GM21576 (cell line): ENCODE measurements at regions not wholly inside any gene's neighbourhood (a gene's known extent, or its start where the extent isn't known, plus 50 kb on each side); places are given as distances from the start of the nearest gene placed in this dataset.
"Not testable (repeated sequence)": the region's sequence is repeated elsewhere in the genome, so short reads cannot be mapped to it uniquely, and the experiment has no call there.

Experiments used
- ATAC-seq: cut with Tn5 transposase; IDR thresholded peaks from one replicate; pipeline ENCODE4 v1.9.1; 2021; ENCODE audit warnings: mild to moderate bottlenecking, moderate library complexity; ENCODE audit not compliant: unreplicated experiment

- ATAC-seq, result no peak
Measured at GRCh38 chr10:36766940-36767339, 358.5 kb upstream of the ANKRD30A start.

DNA sequence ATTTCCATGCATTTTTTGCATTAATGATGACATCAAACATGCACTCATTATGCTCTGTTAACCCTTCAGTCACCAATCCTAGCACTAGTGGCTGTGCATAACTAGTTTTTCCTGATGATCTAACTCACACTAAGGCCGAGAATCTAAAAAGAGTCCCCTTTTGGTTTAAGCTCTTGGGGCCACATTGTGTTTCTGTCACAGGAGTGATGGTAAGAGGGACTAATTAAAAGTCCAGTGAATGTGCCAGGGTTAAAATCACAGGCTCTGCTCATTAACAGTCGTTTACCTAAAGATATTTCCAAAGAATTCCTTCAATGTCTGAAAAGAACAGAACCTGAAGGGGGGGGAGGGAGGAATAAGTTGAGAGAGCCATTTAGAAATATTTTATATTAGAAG is 359.0 kb upstream of the ANKRD30A start:
- no peak for ATAC-seq

DNA sequence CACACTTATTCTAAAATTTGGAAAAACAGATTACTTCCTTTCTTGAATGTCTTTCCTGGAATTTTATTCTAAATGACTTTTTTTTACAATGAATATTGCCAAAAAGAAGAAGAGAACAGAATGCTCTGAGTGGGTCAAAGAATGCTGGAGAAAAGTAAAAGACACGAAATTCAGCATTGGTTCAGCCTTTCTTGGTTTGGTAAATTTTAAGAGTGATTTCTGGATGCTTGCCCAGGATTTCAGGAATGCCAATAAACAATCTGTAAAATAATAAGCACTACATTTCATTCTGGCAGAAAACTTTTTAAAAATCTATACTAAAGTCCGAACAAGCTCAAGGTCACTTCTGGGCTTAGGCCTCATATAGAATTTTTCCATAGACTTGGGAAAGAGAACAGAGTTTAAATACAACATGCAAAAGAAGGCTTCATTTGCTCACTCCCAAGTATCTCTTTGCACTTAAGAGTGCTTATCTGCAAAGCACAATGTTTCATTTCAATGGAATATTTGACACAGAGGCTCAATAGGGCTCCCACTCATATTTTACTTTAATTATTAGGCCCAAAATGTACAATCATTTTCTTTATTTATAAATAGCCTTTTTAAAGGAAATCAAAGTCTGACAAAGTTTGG is 359.5 kb upstream of the ANKRD30A start:
- ATAC-seq, result no peak

DNA sequence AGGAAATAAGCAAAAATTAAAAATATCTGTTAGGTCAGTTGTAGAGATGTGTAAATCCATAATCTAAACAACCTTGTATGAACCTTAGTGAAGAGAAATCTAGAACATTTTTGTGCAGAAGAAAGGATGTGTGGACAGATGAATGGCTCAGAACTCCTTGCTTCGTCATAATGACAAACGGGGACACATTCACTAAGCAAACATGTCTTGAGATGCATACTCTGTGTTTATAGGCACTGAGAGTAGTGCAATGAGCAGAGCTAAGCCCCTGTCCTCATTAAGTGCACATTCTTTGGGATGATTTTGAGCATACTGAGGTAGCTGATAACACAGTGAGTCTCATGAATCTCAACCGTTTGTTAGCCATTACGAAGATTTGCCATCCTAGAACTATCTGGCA is 360.6 kb upstream of the ANKRD30A start:
- ATAC-seq, result no peak

GRCh38 chr10:36761121-36761520 is 364.3 kb upstream of the ANKRD30A start:
- ATAC-seq, result no peak

DNA sequence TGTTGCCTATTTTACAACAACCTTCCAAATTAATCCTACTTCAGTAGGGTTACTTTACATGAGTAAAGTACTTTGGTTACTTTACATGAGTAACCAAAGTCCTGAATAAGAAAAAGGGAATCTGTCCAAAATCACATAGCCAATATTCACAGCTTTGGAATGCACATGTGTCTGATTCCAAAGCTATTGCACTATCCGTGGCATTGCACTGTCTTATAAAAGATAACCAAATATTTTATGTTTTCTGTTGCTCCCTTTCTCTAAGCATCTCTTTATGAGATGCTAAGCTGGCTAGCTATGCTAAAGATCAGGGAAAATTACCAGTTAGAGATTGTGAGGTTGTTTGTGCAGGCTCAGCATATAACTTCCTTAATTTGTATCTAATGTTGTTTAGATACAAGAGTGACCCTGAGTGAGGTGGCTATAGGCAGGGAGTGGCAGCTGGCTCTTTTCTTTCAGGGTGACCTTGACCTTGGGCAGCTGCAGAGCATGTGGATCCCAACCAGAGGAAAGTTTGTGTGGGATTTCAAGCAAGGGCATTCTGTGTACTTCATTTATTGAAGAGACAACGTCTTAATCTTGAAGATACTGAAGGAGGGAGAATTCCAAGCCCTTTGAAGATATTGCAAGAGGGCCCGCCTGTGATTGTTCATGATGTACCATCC is 366.1 kb upstream of the ANKRD30A start:
- ATAC-seq, result no peak

- no peak for ATAC-seq
Measured at GRCh38 chr10:36748128-36748871, 377.1 kb upstream of the ANKRD30A start.

DNA sequence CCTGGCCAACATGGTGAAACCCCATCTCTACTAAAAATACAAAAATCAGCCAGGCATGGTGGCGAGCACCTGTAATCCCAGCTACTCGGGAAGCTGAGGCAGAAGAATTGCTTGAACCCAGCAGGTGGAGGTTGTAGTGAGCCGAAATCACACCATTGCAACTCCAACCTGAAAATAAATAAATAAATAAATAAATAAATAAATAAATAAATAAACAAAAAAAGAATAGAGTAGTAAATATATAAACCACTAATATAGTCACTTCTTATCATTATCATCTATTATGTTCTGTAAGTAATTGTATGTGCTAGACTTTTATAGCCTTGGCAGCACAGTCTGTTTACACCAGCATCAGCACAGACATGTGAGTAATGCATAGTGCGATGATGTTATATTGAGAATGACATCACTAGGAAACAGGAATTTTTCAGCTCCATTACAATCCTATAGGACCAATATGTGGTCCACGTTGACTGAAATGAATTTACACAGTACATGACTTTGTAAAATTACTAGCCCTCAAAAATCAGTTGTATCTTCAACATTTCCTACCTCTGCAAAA is 385.4 kb upstream of the ANKRD30A start:
- ATAC-seq, result no peak

DNA sequence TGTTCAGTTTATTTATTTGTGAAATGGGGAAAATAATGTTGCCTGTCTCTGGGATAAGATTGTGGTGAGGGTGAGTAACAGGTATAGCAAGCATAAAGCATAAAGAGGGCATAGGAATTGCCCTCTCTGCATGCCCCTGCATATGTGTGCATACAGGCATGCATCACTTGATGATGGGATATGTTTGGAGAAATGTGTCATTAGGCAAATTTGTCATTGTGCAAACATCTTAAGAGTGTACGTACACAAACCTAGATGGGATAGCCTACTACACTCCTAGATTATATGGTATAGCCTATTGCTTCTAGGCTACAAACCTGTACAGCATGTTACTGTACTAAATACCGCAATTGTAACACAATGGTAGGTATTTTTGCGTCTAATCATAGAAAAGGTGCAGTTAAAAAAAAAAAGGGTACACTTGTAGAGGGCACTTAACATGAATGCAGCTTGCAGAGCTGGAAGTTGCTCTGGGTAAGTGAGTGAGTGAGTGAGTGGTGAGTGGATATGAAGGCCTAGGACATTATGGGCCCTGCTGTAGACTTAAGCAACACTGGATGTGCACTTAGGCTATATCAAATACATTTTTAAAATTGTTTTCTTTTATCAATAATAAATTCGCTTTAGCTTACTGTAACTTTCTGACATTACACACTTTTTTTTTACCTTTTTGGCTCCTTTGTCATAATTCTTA is 386.5 kb upstream of the ANKRD30A start:
- no peak for ATAC-seq

DNA sequence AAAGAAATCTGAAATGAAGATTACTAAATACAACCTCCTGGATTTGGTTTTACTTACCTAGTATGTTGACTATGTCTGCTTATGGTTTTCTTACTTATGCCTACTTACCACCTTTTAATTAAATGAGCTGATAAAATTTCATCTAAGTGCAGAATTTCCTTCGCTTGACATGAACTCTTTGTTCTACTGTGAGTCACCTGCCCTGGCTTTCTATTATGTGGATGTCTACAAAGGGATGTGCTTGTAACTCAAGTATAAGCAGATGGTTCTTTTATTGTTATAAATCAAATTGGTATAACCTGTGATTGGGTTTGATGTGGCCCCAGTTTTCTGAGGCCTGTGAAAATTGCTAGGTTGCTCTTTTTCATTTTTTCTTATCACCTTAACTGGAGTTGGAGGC is 389.1 kb upstream of the ANKRD30A start:
- ATAC-seq, result no peak

- ATAC-seq, result not testable (repeated sequence)
Measured at GRCh38 chr10:36734590-36734989, 390.8 kb upstream of the ANKRD30A start.

GRCh38 chr10:36730316-36730715 is 395.1 kb upstream of the ANKRD30A start:
- no peak for ATAC-seq

GRCh38 chr10:36728626-36729025 is 396.8 kb upstream of the ANKRD30A start:
- ATAC-seq, result no peak

DNA sequence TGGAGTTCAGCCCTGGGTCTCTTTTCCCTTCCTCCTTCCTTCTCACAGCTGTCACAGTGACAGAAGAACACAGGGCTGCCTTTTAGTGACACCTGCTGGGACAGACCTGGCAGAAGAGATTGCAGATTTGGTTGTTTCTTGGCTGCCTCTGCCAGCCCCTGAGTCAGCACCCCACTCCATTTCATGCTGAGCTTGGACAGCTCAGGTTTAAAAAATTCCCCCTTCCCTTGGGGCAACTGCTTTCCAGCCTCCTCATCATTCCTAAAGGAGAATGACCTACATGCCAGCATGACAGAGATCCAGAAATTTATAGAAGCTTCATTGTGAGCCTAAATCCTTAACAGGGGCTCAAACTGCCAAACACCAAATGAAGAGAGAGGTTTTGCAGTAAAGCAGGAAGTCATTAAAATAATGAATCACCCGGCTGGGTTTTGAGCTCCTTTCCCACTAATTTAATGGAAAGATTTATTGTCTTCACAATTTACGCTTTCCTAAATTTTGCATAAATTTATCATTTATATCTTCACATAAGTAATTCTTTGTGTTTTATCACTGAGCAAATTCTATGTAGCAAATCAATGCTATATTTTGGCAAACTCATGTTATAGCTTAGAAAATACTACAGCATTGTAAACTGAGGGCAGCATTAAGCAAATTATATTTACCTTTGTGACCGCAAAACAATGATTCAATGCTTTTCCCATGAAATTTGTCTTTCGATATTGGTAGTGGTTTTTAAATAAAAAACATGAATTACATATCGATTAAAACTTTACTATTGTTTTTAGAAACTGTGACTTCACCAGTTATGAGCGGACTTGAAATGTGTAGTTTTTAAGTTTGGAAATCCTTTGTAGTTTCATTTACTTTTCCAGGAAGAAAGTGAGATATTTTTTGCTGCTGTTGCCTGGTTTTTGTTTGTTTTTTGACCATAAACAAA is 399.5 kb upstream of the ANKRD30A start:
- ATAC-seq, result no peak

GRCh38 chr10:36722777-36723176 is 402.6 kb upstream of the ANKRD30A start:
- ATAC-seq, result no peak

DNA sequence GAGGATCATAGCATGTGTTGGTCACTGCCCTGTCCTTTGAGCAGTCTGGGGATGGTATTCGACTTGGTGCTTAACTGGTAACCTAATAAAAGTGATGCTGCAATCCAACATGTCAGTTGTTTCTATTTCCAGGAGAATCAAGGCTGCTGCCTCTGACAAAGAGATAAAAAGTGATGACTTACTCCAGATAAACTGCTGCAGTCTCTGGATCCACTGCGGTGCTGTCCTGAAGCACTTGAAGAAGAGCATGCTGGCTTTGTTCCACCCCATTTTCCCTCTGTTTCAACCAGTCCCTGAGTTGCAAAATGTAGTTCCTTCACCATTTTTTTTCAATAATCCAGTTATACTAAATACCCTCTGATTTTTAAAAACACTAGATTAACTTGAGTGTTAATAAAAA is 403.5 kb upstream of the ANKRD30A start:
- no peak for ATAC-seq

GRCh38 chr10:36720895-36721294 is 404.5 kb upstream of the ANKRD30A start:
- ATAC-seq, result no peak

GRCh38 chr10:36717118-36717517 is 408.3 kb upstream of the ANKRD30A start:
- ATAC-seq, result no peak

GRCh38 chr10:36716291-36716690 is 409.1 kb upstream of the ANKRD30A start:
- ATAC-seq, result no peak

GRCh38 chr10:36712695-36713094 is 412.7 kb upstream of the ANKRD30A start:
- ATAC-seq, result no peak
